Type B pancreatic cell (in vitro differentiated cells): ENCODE measurements at regions not wholly inside any gene's neighbourhood (a gene's known extent, or its start where the extent isn't known, plus 50 kb on each side); places are given as distances from the start of the nearest gene placed in this dataset.

ENCODE experiments used
- DNase-seq: peaks from one replicate; pipeline ENCODE4 v3.0.0; 2021; ENCODE audit warnings: mixed read lengths; ENCODE audit not compliant: unreplicated experiment; ENCODE audit errors: extremely low spot score
- H3K27ac Mint-ChIP-seq: 2 replicates; pipeline ENCODE4 v1.8.0; 2021; ENCODE audit warnings: mild to moderate bottlenecking, mixed read lengths
- H3K27me3 Mint-ChIP-seq: 2 replicates; pipeline ENCODE4 v1.8.0; 2021; ENCODE audit warnings: mixed read lengths
- H3K36me3 Mint-ChIP-seq: 2 replicates; pipeline ENCODE4 v1.8.0; 2021; ENCODE audit warnings: mixed read lengths
- H3K4me1 Mint-ChIP-seq: one replicate; pipeline ENCODE4 v1.8.0; 2021; ENCODE audit warnings: mixed read lengths; ENCODE audit not compliant: unreplicated experiment
- H3K4me3 Mint-ChIP-seq: 2 replicates; pipeline ENCODE4 v1.8.0; 2021; ENCODE audit warnings: mild to moderate bottlenecking, mixed read lengths
- H3K9me3 Mint-ChIP-seq: 2 replicates; pipeline ENCODE4 v1.8.0; 2021; ENCODE audit warnings: mixed read lengths
- CTCF ChIP-seq: fragments of 200-600 bp; sonication (generic); conservative IDR thresholded peaks from 2 replicates; pipeline ENCODE4 v1.5.0; 2021; ENCODE audit warnings: antibody characterized with exemption, mild to moderate bottlenecking

GRCh38 chr16:86799367-86799766, 221.0 kb downstream of the FOXL1 start:
- Mint-ChIP-seq H3K27ac (no peak overlapping the region), H3K4me1 (peaks cover 15% of the 10 kb centered on the region), H3K36me3 (no peaks in the 10 kb centered on the region), H3K9me3 (no peaks in the 10 kb centered on the region), H3K4me3 (no peak overlapping the region), H3K27me3 (peaks cover 44% of the 10 kb centered on the region)
- DNase-seq = no peak
- TF ChIP-seq CTCF = no peak

- Mint-ChIP-seq H3K27me3 (peaks cover 52% of the 10 kb centered on the region), H3K36me3 (no peaks in the 10 kb centered on the region), H3K9me3 (no peaks in the 10 kb centered on the region), H3K4me1 (peaks cover 18% of the 10 kb centered on the region), H3K27ac (no peak overlapping the region), H3K4me3 (no peak overlapping the region)
- DNase-seq = no peak
- TF ChIP-seq CTCF = no peak
These were observed 222.5 kb downstream of the FOXL1 start for GRCh38 chr16:86800894-86801293.

- Mint-ChIP-seq H3K36me3 (no peaks in the 10 kb centered on the region), H3K4me1 (peaks cover 26% of the 10 kb centered on the region), H3K9me3 (no peaks in the 10 kb centered on the region), H3K4me3 (no peak overlapping the region), H3K27ac (no peak overlapping the region), H3K27me3 (peaks cover 61% of the 10 kb centered on the region)
- no peak for DNase-seq
- TF ChIP-seq CTCF = no peak
These were observed 223.7 kb downstream of the FOXL1 start for GRCh38 chr16:86802013-86802412.

GRCh38 chr16:86805188-86805587, 226.8 kb downstream of the FOXL1 start:
- no peak overlapping the region for H3K4me3 Mint-ChIP-seq
- no peak for DNase-seq
- no peaks in the 10 kb centered on the region for H3K9me3 Mint-ChIP-seq
- peaks cover 59% of the 10 kb centered on the region for H3K27me3 Mint-ChIP-seq
- H3K4me1 Mint-ChIP-seq = peaks cover 28% of the 10 kb centered on the region
- H3K27ac Mint-ChIP-seq = no peak overlapping the region
- TF ChIP-seq CTCF = no peak
- no peaks in the 10 kb centered on the region for H3K36me3 Mint-ChIP-seq

GRCh38 chr16:86806181-86806837, 228.0 kb downstream of the FOXL1 start:
- Mint-ChIP-seq H3K4me3 (peak overlapping the region; percentile 62), H3K9me3 (no peaks in the 10 kb centered on the region), H3K27ac (no peak overlapping the region), H3K4me1 (peaks cover 20% of the 10 kb centered on the region), H3K36me3 (no peaks in the 10 kb centered on the region), H3K27me3 (peaks cover 53% of the 10 kb centered on the region)
- DNase-seq = no peak
- no peak for TF ChIP-seq CTCF
